Fibroblast of skin of right quadriceps (primary cell): ENCODE measurements at regions not wholly inside any gene's neighbourhood (a gene's known extent, or its start where the extent isn't known, plus 50 kb on each side); places are given as distances from the start of the nearest gene placed in this dataset.

ENCODE experiments used
- DNase-seq: peaks from one replicate; pipeline ENCODE4 v3.0.0-alpha.2; 2013

DNA sequence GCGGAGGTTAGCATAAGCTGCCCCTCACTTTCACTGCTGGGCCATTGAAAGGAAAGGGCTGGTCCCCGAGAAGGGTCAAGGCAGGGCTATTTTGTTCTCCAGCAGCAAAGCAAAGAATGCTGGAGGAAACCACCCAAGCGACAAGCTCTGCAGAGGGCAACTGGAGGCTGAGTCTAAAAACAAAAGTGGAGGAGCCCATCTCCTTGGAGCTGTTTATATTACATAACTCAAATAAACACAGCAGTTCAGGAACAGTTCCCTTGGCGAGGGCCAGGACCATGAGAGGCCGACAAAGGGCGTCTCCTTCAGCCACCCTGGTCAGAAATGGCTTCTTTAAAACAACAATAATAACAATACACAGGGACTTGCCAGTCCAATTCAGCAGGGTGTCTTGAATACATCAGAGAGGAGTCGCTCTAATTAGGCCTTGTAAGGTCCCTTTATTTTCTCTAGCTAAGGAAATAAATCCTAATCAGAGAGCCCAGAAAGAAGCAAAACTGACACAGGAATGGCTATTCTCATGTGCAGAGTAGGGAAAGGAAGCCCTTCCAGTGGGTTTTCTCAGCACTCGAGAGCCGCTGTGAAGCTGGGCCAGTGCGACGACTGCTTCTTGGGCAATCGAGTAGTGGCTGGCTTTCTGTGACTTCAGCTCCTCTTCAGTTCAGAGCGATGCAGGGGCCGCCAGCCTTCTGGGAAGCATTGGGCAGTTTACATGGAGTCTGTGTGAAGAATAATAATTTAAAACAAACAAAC is 57.0 kb upstream of the TARBP1 start:
- no peak for DNase-seq

- no peak for DNase-seq
These were observed 56.2 kb upstream of the TARBP1 start for GRCh38 chr1:234535218-234535617.

- peak; percentile 100 for DNase-seq
These were observed 55.2 kb upstream of the TARBP1 start for GRCh38 chr1:234533975-234534876.

- DNase-seq: peak; percentile 98
These were observed 54.3 kb upstream of the TARBP1 start for GRCh38 chr1:234533034-234533891.

- no peak for DNase-seq
These were observed 53.5 kb upstream of the TARBP1 start for GRCh38 chr1:234532503-234532922.

GRCh38 chr1:234531151-234531635 is 52.2 kb upstream of the TARBP1 start:
- DNase-seq: peak; percentile 76

DNA sequence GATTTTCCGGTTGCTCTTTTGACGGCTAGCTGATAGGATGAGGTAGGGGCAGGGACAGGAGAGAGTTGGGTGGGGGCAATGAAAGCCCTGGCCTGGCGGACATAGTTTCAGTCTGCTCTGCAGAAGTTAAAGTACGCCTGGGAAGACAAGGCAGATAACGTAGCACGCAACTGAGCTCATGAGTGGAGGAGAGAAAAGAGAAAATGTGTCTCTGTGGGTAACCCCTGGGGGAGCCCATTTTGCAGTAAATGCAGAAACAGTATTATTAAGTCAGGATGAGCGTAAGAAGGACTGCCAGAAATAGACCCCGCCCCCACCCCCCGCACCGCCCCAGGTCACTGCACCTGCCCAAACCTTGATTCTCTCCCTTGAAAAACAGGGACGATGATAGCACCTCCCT is 51.7 kb upstream of the TARBP1 start:
- DNase-seq: no peak

- DNase-seq: peak; percentile 55
These were observed 50.9 kb upstream of the TARBP1 start for GRCh38 chr1:234529950-234530237.

- DNase-seq: no peak
These were observed 50.3 kb upstream of the TARBP1 start for GRCh38 chr1:234529095-234529949.
